MM.1S (cell line): ENCODE measurements at regions not wholly inside any gene's neighbourhood (a gene's known extent, or its start where the extent isn't known, plus 50 kb on each side); places are given as distances from the start of the nearest gene placed in this dataset.
"Not testable (repeated sequence)": the region's sequence is repeated elsewhere in the genome, so short reads cannot be mapped to it uniquely, and the experiment has no call there.

Experiments
- CTCF ChIP-seq: fragments of 300-600 bp; sonication (generic); IDR thresholded peaks from 2 replicates; pipeline ENCODE4 v1.5.1; 2016; ENCODE audit warnings: antibody characterized with exemption, low read length, mixed read lengths
- EZH2 ChIP-seq: fragments of 300-600 bp; sonication (generic); optimal IDR thresholded peaks from 2 replicates; pipeline ENCODE3; 2017; ENCODE audit warnings: low read depth, mild to moderate bottlenecking, antibody characterized with exemption, low read length, mixed read lengths

- not testable (repeated sequence) for TF ChIP-seq EZH2, CTCF
Observed at GRCh38 chr20:57971583-57971982, 256.9 kb downstream of the ANKRD60 start.
